CD1c-positive myeloid dendritic cell (primary cell): ENCODE measurements at regions not wholly inside any gene's neighbourhood (a gene's known extent, or its start where the extent isn't known, plus 50 kb on each side); places are given as distances from the start of the nearest gene placed in this dataset.

Source experiments
- DNase-seq: peaks from one replicate; pipeline ENCODE4 v3.0.0-alpha.2; 2016; ENCODE audit errors: extremely low spot score

- no peak for DNase-seq
These were observed 389.8 kb upstream of the KCNMB2 start for GRCh38 chr3:178146406-178146831.

GRCh38 chr3:178147001-178147400 is 389.2 kb upstream of the KCNMB2 start:
- no peak for DNase-seq

- DNase-seq = no peak
These were observed 384.0 kb upstream of the KCNMB2 start for GRCh38 chr3:178152031-178152806.

- DNase-seq = no peak
These were observed 383.2 kb upstream of the KCNMB2 start for GRCh38 chr3:178152988-178153387.

- DNase-seq = no peak
These were observed 380.7 kb upstream of the KCNMB2 start for GRCh38 chr3:178155521-178155920.

GRCh38 chr3:178156301-178156700 is 379.9 kb upstream of the KCNMB2 start:
- peak; percentile 8 for DNase-seq

- DNase-seq = no peak
These were observed 376.5 kb upstream of the KCNMB2 start for GRCh38 chr3:178159691-178160220.

GRCh38 chr3:178169421-178169820 is 366.8 kb upstream of the KCNMB2 start:
- DNase-seq = no peak

GRCh38 chr3:178170698-178171535 is 365.3 kb upstream of the KCNMB2 start:
- DNase-seq = no peak

GRCh38 chr3:178172121-178172520 is 364.1 kb upstream of the KCNMB2 start:
- no peak for DNase-seq

- no peak for DNase-seq
These were observed 361.9 kb upstream of the KCNMB2 start for GRCh38 chr3:178174201-178174915.

GRCh38 chr3:178181088-178181487 is 355.1 kb upstream of the KCNMB2 start:
- no peak for DNase-seq

GRCh38 chr3:178181784-178182183 is 354.5 kb upstream of the KCNMB2 start:
- no peak for DNase-seq

GRCh38 chr3:178182337-178182779 is 353.9 kb upstream of the KCNMB2 start:
- DNase-seq = no peak

- DNase-seq = no peak
These were observed 351.4 kb upstream of the KCNMB2 start for GRCh38 chr3:178184833-178185232.

GRCh38 chr3:178186666-178187065 is 349.6 kb upstream of the KCNMB2 start:
- no peak for DNase-seq

- no peak for DNase-seq
These were observed 346.4 kb upstream of the KCNMB2 start for GRCh38 chr3:178189854-178190253.

- no peak for DNase-seq
These were observed 342.4 kb upstream of the KCNMB2 start for GRCh38 chr3:178193846-178194245.

GRCh38 chr3:178194539-178194938 is 341.7 kb upstream of the KCNMB2 start:
- DNase-seq = no peak

- DNase-seq = no peak
These were observed 340.4 kb upstream of the KCNMB2 start for GRCh38 chr3:178195824-178196223.

GRCh38 chr3:178198329-178198728 is 337.9 kb upstream of the KCNMB2 start:
- no peak for DNase-seq

GRCh38 chr3:178200316-178200715 is 335.9 kb upstream of the KCNMB2 start:
- DNase-seq = no peak
